GM12875 (cell line): ENCODE measurements at regions not wholly inside any gene's neighbourhood (a gene's known extent, or its start where the extent isn't known, plus 50 kb on each side); places are given as distances from the start of the nearest gene placed in this dataset.

Experiments
- H3K4me3 ChIP-seq: one replicate; pipeline ENCODE4 v1.5.1; 2011; ENCODE audit warnings: low read depth, low read length, control low read depth
- TF ChIP-seq, protein P1 (sequence below): IDR thresholded peaks from 2 replicates; pipeline ENCODE4 v1.5.1; 2011; ENCODE audit warnings: low read depth, mild to moderate bottlenecking, control low read depth, inconsistent platforms, low read length, moderate library complexity, borderline replicate concordance; ENCODE audit not compliant: insufficient read depth

DNA sequence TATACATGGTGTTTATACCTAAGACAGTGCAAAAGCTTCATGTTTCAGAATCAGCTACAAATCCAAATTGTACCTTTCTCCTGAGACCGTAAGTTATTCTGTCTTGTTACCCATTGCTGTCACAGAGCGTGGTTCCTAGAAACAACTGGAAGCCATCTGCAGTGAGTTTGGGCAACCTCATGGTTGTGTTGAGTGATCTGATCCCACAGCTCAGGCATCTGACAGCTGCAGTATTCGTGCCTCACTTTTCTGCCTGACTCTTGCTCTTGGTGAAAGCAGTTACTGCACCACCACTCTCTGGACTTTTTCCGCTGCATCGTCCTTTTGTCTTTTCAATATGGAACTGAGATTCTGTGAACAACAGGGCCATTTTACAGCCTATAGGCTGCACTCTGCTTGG lies 752.6 kb downstream of the MAFB start:
- H3K4me3 ChIP-seq = no peak overlapping the region
- TF ChIP-seq, protein P1, sequence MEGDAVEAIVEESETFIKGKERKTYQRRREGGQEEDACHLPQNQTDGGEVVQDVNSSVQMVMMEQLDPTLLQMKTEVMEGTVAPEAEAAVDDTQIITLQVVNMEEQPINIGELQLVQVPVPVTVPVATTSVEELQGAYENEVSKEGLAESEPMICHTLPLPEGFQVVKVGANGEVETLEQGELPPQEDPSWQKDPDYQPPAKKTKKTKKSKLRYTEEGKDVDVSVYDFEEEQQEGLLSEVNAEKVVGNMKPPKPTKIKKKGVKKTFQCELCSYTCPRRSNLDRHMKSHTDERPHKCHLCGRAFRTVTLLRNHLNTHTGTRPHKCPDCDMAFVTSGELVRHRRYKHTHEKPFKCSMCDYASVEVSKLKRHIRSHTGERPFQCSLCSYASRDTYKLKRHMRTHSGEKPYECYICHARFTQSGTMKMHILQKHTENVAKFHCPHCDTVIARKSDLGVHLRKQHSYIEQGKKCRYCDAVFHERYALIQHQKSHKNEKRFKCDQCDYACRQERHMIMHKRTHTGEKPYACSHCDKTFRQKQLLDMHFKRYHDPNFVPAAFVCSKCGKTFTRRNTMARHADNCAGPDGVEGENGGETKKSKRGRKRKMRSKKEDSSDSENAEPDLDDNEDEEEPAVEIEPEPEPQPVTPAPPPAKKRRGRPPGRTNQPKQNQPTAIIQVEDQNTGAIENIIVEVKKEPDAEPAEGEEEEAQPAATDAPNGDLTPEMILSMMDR = no peak

DNA sequence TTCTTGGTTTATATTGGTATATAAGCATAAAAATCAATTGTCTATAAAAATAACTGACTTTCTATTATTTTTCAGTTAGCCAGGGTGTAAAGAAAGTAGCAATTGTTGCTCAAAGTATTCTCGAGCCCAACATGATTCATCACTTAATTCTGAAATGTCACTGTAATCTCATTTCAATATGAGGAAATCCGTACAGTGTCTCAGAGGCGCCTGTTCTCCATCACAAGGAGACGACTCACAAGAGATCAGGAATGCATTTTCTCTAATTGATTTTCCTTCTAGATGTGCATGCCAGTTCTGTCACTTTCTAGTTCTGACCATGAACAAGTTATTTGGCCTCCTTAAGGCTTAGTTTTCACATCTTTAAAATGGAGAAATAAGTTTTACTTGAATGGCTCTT lies 753.1 kb downstream of the MAFB start:
- TF ChIP-seq, protein P1 = no peak
- H3K4me3 ChIP-seq = no peak overlapping the region

DNA sequence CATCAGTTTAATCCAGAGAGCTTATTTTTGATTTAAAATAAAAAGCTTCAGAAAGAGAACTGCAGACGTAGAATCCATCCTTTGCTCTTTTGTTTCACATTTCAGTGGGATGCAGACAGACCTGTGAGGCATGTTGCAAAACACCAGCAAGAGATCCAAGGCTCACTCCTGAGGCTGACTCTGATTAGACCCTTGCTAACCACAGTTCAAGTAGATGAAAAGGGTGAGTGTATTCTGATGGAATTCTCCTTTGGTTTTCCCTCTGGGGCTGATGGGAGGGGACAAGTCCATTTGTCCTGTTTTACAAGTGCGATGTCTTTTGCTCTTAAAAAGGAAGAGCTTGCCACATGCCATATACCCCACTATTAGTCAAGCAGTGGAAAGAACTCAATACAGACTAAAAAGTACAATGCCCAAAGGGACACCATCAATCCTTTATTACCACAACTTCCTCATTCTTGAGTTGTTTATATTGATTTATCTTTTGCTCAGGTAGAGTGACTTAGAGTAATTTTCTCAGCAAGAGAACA lies 772.7 kb downstream of the MAFB start:
- TF ChIP-seq, protein P1 = no peak
- no peak overlapping the region for H3K4me3 ChIP-seq

DNA sequence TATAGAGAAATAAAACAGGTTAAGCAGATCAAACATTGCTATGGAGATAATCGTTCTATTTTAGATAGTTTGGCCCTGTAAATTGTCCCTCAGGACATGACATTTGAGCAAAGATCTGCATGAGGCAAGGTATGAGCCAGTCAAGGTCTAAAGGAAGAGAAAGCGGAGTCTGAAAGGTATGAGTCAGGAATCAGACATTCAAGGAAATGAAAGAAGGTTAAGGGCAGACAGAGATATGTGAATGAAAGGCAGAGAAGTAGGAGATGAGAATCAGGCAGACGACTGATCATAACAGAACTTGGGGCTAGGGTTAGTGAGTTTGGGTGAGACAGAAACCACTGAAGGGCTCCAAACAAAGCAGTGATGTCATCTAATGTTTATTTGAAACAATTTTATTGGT lies 775.8 kb downstream of the MAFB start:
- TF ChIP-seq, protein P1 = no peak
- no peak overlapping the region for H3K4me3 ChIP-seq

DNA sequence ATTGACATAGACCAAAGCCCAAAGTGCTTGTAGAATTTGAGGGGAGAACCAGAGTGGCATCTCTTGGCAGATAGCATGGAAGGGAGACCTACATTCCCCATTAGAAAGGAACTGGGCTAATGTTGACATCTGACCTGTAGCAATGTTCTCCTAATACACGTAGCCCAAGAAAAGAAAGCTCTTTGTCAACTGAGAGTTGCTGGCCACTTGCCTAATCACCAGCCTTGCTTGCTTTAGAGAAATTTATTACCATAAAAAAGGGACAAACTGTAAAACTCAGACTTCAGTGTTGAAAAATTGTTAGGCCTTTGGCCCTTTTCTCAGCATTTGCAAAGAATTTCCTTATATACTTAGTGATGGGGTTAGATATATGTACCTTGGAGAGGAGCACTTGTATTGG lies 777.5 kb downstream of the MAFB start:
- TF ChIP-seq, protein P1 = no peak

DNA sequence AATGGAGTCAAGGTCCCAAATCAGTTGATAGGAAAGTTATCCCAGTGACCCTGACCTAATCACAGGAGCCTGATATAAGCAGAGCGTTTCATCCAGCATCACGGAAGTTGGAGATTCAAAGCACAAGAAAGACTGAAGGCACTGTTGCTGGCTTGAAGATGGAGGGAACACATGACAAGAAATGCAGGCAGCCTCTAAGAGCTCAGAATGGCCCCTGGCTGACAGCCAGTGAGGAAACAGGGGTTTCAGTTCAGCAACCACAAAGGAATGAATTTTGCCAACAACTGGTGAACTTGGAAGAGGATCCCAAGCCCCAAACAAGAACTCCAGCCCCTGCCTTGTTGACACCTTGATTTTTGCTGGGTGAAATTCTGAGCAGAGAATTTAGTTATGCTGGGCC lies 778.5 kb downstream of the MAFB start:
- TF ChIP-seq, protein P1 = no peak
- no peak overlapping the region for H3K4me3 ChIP-seq

More for the DNA sequence above, 777.5 kb downstream of the MAFB start:
- H3K4me3 ChIP-seq = no peak overlapping the region

DNA sequence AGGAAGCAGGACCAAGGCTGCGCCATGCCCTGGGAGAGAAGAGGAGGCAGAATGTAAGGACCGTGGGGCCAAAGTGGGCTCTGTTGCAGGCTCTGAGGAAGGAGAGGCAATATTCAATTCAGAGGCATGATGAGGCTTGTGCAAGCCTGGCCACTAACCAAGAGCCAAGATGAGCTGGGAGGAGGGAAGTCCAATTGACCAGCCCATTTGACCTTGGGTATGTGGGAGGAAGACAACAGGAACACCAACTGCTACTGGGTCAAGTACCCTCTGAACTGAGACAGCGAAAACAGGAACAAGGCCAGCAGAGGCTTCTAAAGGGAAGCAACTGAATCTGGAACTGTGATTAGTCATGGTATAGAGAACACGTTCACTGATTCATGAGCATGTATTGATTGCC lies 779.6 kb downstream of the MAFB start:
- TF ChIP-seq, protein P1 = no peak
- no peak overlapping the region for H3K4me3 ChIP-seq
